Activated CD8-positive, alpha-beta memory T cell treated with anti-CD3 and anti-CD28 coated beads, Interleukin-2, amount 50 U/mL, for 24 hours (primary cell): ENCODE measurements at regions not wholly inside any gene's neighbourhood (a gene's known extent, or its start where the extent isn't known, plus 50 kb on each side); places are given as distances from the start of the nearest gene placed in this dataset.
"Not testable (repeated sequence)": the region's sequence is repeated elsewhere in the genome, so short reads cannot be mapped to it uniquely, and the experiment has no call there.

Experiments used
- DNase-seq: peaks from one replicate; pipeline ENCODE4 v3.0.0-alpha.2; 2020; ENCODE audit errors: extremely low read depth

GRCh38 chr22:44650806-44651205 lies 51.2 kb upstream of the PRR5 start:
- DNase-seq, result no peak

GRCh38 chr22:44648821-44649565 lies 53.0 kb upstream of the PRR5 start:
- no peak for DNase-seq

DNA sequence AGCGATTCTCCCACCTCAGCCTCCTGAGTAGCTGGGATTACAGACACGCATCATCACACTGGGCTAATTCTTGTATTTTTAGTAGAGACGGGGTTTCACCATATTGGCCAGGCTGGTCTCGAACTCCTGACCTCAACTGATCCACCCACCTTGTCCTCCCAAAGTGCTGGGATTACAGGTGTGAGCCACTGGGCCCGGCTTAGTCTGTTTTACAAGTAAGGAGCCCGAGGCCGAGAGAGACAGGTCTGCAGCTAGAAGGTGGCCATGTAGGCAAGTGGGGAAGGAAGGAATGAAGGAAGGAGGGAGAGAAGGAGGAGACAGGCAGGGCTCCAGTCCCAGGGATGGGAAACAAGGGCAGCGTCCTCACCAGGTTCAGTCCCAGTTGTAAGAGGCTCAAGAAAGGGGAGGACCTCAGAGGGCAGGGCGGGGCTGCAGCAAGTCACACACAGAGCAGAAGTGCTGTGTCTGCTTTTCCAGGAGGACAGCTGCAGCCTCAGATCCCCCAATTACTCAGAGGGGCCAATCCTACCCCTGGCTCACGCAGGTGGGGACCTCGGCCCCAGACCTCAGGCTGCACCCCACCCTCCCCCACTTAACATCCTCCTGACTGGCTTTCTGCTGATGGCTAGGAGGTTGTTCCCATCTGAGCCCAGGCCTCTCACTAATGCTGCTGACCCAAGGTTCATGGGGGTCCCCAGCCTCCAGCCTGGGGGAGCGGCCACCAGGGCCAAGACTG lies 53.8 kb upstream of the PRR5 start:
- DNase-seq, result no peak

DNA sequence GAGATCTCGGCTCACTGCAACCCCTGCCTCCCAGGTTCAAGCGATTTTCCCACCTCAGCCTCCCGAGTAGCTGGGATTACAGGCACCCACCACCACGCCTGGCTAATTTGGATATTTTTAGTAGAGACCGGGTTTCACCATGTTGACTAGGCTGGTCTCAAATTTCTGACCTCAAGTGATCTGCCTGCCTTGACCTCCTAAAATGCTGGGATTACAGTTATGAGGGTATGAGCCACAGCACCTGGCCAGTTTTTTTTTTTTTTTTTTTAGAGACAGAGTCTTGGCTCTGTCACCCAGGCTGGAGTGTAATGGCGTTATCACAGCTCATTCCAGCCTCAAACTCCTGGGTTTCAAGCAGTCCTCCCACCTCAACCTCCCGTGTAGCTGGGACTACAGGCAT lies 54.9 kb upstream of the PRR5 start:
- no peak for DNase-seq

DNA sequence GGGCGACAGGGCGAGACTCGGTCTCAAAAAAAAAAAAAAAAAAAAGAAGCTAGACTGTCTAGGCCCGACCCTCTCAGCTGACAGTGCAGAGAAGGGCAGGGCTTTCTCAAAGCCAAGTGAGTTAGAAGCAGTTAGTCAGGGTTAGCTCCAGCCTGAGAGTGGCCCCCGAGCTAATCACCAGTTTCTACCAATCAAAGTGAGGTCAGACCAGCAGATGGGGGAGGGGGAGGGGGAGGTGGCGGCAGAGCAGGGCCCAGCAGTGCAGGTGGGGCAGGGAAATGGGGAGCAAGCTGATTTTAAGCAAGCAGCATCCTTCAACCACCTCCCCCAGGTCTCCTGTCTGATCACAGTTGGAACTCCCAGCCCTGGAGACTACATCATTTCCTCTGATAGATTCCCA lies 55.3 kb upstream of the PRR5 start:
- no peak for DNase-seq

DNA sequence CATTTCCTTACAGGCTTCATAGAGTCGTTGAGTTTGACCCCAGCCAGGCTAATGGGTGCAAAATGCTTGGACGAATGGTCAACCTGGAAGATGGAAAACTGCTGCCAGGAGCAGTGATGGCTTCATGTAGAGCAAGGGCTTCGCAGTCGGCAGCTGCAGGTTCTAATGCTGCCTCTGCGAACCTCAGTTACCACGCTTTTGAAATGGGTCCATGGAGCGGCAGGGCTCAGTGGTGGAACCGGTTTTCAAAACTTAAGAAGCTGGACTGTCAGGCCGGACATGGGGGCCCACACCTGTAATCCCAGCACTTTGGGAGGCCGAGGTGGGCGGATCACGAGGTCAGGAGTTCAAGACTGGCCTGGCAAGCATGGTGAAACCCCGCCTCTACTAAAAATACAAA lies 55.9 kb upstream of the PRR5 start:
- DNase-seq, result no peak

GRCh38 chr22:44645531-44645930 lies 56.5 kb upstream of the PRR5 start:
- DNase-seq, result no peak

GRCh38 chr22:44645083-44645482 lies 56.9 kb upstream of the PRR5 start:
- DNase-seq, result no peak

GRCh38 chr22:44643526-44644101 lies 58.4 kb upstream of the PRR5 start:
- not testable (repeated sequence) for DNase-seq

GRCh38 chr22:44642096-44642644 lies 59.8 kb upstream of the PRR5 start:
- DNase-seq, result no peak

DNA sequence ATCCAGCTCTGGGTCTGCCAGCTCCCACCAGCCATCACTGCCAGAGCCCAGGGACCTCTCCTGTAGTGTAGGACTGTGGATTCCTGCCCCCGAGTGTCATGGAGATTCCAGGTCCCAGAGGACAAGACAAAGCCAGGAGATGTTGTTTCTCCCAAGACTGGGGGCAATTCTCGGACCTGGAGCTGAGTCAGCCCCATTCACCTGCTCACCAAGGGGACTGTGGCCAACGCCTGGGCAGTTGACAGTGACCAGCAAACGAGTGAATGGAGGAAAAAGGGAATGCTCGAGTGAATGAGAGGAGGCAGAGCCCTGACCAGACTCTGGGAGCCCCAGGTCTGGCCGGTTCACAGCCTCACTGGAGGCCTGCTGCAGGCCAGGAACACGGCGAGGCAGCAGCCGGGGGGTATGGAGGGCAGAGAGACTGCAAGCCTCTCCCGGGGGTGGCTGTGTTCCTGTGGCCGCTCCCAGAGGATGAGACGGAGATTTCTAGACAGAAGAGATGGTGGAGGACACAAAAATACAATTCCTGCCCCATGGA lies 61.3 kb upstream of the PRR5 start:
- no peak for DNase-seq

- no peak for DNase-seq
Measured at GRCh38 chr22:44639891-44640617, 62.0 kb upstream of the PRR5 start.

DNA sequence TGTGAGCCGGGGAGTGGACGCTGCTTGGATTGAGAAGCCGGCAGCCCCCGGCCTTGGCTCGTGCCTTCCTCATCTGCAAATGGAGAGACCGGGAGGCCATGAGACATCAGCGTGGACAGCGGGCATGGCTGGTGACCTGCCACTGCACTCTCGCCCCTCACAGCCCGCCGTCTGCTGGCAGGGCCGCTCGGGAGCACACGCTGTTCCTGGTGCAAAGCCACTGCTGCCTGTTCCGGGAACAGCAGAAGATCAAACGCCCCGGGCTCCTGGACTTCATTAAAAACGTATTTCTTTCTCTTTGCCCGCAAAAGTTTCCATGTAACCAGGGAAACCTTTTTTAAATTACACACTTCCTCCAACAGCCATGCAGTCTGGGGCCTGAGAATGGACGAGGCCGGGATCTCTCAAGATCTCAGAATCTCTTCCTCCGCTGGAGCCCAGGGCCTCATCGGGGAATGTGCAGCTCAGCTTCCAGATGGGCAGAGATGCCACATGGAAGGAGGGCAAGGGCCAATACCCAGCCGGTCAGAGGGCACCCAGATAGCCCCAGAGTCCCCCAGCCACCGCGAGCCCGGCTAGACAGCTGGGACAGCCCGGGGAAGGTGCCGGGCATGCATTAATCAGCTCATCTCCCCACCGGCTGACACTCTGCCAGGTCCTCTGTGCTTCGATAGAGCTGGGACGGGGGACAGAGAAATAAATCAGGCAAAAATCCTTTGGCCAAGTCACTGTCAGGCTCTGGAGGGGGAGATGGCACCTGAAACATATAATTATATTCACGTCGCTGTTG lies 62.8 kb upstream of the PRR5 start:
- DNase-seq, result no peak

DNA sequence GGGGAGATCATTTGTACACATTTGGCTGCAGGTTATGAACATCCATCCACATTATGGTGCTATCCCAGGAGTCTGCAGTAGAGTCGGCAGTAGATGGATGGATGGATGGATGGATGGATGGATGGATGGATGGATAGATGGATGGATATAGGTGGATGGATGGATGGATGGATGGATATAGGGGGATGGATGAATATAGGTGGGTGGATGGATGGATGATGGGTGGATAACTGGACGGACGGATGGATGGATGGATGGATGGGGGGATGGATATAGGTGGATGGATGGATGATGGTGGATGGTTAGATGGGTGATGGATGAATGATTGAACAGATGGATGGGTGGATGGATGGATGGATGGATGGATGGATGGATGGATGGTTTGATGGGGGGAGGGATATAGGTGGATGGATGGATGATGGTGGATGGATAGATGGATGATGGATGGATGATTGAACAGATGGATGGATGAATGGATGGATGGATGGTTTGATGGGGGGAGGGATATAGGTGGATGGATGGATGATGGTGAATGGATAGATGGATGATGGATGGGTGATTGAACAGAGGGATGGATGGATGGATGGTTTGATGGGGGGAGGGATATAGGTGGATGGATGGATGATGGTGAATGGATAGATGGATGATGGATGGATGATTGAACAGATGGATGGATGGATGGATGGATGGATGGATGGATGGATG lies 65.3 kb upstream of the PRR5 start:
- DNase-seq, result not testable (repeated sequence)

DNA sequence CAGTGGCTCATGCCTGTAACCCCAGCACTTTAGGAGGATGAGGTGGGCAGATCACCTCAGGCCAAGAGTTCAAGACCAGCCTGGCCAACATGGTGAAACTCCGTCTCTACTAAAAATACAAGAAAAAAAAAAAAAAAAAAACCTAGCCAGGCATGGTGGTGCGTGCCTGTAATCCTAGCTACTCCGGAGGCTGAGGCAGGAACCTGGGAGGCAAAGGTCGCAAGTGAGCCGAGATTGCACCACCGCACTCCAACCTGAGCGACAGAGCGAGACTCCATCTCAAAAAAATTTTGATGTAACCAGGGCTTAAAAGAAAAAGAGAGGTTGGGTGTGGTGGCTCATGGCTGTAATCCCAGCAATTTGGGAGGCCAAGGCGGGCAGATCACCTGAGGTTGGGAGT lies 66.4 kb upstream of the PRR5 start:
- DNase-seq, result not testable (repeated sequence)

DNA sequence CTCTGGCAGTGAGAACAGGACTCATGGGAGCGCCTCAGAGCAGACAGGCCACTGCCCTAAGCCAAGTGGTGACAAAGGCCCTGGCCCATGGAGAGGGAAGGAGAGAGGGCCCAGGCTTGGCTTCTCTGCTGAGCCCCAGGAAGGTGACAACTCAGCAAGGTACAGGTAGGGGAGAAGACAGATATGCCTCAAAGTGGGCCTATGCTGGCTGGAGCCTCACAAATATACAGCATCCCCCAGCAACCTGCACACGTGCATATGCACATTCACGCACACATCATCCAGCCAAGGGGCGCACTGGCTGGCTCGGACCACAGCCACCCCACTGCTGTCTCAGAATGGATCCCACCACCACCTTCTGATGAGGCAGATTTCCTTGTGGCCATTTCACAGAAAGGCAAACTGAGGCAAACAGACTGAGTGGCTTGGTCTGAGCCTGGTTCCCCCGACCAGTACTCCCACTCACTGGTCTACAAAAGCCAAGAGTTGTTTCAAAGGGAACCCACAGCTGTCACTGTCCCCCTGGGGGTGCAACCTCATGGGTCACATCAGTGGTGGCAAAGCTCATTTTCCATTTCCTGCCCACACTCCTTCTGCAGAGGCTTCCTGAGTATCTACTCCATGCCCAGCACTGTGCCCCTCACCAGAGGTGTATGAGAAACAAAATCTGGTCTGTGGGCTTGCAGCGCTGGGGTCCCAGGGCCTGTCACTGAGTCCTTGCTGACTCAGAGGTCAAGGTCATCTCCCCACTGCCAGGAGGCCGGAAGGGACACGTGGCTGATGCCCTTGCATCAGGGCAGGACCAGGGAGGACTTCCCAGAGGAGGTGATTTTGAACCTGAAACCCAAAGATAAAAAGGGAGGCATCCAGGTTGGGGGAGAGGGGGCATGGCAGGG lies 67.3 kb upstream of the PRR5 start:
- no peak for DNase-seq

GRCh38 chr22:44633647-44634046 lies 68.4 kb upstream of the PRR5 start:
- no peak for DNase-seq

DNA sequence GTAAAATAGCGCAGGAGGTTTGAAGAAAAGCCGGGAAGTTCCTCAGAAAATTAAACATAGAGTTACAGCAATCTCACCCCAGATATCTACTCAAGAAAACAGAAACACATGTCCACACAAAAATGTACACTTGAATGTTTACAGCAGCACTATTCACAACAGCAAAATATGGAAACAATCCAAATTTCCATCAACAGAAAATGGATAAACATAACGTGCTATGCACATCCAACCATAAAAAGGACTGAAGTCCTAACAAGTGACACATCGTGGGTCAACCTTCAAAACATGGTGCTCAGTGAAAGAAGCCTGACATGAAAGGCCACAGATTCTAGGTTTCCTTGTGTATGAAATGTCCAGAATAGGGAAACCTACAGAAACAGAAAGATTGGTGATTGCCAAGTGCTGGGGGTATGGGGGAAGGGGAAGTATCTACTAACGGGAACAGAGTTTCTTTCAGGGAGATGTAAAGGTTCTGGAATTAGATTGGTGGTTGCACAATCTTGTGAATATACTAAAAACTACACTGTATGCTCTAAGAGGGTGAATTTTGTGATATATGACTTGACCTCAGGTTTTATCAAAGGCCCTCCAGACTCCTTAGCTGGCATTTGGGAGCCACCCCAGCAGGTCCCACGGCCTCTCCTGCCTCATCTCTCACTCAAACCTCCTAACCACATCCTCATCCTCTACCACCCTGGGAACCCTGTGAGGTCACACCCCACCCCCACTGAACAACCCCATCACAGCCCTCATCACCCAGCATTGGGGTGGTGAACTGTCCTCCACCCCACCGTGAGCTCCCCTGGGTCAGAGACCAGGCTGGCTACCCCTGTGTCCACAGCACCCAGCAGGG lies 69.2 kb upstream of the PRR5 start:
- DNase-seq, result no peak
